Large intestine (tissue), 3 donors: ENCODE measurements at regions not wholly inside any gene's neighbourhood (a gene's known extent, or its start where the extent isn't known, plus 50 kb on each side); places are given as distances from the start of the nearest gene placed in this dataset.

Source experiments
- DNase-seq, 2 donors: peaks; one replicate each; pipeline versions ENCODE4 v3.0.0 to v3.0.0-alpha.2; 2013
- H3K27ac ChIP-seq: one replicate; pipeline ENCODE4 v1.5.1; 2013; ENCODE audit warnings: low read length
- H3K27me3 ChIP-seq: 2 replicates; pipeline ENCODE4 v1.6.1; 2013; ENCODE audit warnings: low read length; ENCODE audit not compliant: control insufficient read depth, insufficient read depth
- H3K36me3 ChIP-seq: 2 replicates; pipeline ENCODE4 v1.6.1; 2013; ENCODE audit warnings: low read length; ENCODE audit not compliant: control insufficient read depth, insufficient read depth
- H3K4me1 ChIP-seq: one replicate; pipeline ENCODE4 v1.6.1; 2013; ENCODE audit warnings: low read length; ENCODE audit not compliant: control insufficient read depth, insufficient read depth
- H3K4me3 ChIP-seq: one replicate; pipeline ENCODE4 v1.5.1; 2013; ENCODE audit warnings: low read length
- H3K9me3 ChIP-seq: one replicate; pipeline ENCODE4 v1.6.1; 2013; ENCODE audit warnings: mild to moderate bottlenecking, low read depth, low read length, moderate library complexity; ENCODE audit not compliant: control insufficient read depth
- WGBS: methylation state at CpG from one replicate; pipeline ENCODE4 v1.1.5; 2013; ENCODE audit warnings: low lambda C conversion rate; ENCODE audit not compliant: insufficient coverage; 5-methylcytosine and 5-hydroxymethylcytosine counted together

DNA sequence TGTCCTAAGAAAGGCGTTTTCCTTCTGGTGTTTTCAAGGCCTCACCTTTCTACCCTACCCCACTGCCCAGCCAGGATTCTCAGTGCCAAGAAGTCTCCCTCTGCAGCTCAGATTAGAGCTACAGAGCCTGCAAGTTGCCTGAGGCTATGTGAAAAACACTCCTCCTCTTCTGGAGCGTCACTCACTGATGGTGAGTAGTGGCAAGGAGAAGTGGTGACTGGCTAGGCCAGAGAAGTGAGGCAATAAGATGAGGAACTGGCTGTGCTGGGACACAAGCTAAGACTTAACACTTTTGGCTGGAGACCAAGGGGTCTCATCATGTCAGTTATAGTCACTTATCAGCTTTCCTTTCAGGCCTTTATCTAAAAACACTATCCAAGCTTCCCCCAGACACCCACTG is 86.7 kb upstream of the PRKAR2B start:
- Histone ChIP-seq H3K27me3 (peaks cover 3% of the 10 kb centered on the region), H3K4me3 (no peak overlapping the region), H3K36me3 (no peaks in the 10 kb centered on the region), H3K9me3 (no peaks in the 10 kb centered on the region), H3K27ac (no peak overlapping the region), H3K4me1 (no peaks in the 10 kb centered on the region)
- no peak for DNase-seq
- no CpG with 5 or more reads among the region's 2 CpGs for WGBS

GRCh38 chr7:106959753-106960152 is 84.8 kb upstream of the PRKAR2B start:
- Histone ChIP-seq H3K36me3 (no peaks in the 10 kb centered on the region), H3K4me3 (no peak overlapping the region), H3K27ac (no peak overlapping the region), H3K4me1 (no peaks in the 10 kb centered on the region), H3K27me3 (peaks cover 3% of the 10 kb centered on the region), H3K9me3 (no peaks in the 10 kb centered on the region)
- DNase-seq: no peak
- no CpG with 5 or more reads among the region's 2 CpGs for WGBS

GRCh38 chr7:106962751-106963150 is 81.8 kb upstream of the PRKAR2B start:
- no peaks in the 10 kb centered on the region for H3K9me3 ChIP-seq
- no peaks in the 10 kb centered on the region for H3K4me1 ChIP-seq
- H3K36me3 ChIP-seq: no peaks in the 10 kb centered on the region
- H3K4me3 ChIP-seq: no peak overlapping the region
- no peak overlapping the region for H3K27ac ChIP-seq
- 100% methylated on average over 2 of the region's 2 CpGs for WGBS
- H3K27me3 ChIP-seq: peaks cover 9% of the 10 kb centered on the region
- DNase-seq: no peak

DNA sequence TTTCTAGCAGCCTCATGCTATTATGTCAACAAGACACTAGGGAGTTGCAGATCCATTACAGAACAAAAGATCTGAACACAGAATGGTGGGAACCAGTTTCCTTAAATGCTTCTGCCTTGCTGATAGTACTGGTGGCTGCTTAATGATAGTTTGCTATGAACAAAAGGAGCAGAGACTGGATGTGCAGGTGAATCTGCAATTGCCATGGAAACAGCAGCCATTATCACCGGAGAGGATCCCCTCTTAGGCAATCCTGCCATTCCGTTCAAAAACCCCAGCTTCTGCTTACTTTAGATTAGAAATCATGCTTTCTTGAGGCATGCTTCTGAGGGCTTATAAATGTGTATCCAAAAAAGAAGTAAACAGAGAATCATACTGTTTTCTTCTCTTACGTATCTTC is 80.0 kb upstream of the PRKAR2B start:
- no peak overlapping the region for H3K27ac ChIP-seq
- H3K36me3 ChIP-seq: no peaks in the 10 kb centered on the region
- no peaks in the 10 kb centered on the region for H3K4me1 ChIP-seq
- WGBS: no CpG with 5 or more reads among the region's 3 CpGs
- H3K9me3 ChIP-seq: no peaks in the 10 kb centered on the region
- H3K4me3 ChIP-seq: no peak overlapping the region
- peaks cover 12% of the 10 kb centered on the region for H3K27me3 ChIP-seq
- DNase-seq: peak in 1 of 2 donors; percentile 10

- Histone ChIP-seq H3K9me3 (no peaks in the 10 kb centered on the region), H3K36me3 (no peaks in the 10 kb centered on the region), H3K27me3 (peaks cover 9% of the 10 kb centered on the region), H3K27ac (no peak overlapping the region), H3K4me1 (no peaks in the 10 kb centered on the region), H3K4me3 (no peak overlapping the region)
- WGBS: 60% methylated on average over 1 of the region's 1 CpG
- no peak for DNase-seq
Observed at GRCh38 chr7:106965108-106965507, 79.4 kb upstream of the PRKAR2B start.

DNA sequence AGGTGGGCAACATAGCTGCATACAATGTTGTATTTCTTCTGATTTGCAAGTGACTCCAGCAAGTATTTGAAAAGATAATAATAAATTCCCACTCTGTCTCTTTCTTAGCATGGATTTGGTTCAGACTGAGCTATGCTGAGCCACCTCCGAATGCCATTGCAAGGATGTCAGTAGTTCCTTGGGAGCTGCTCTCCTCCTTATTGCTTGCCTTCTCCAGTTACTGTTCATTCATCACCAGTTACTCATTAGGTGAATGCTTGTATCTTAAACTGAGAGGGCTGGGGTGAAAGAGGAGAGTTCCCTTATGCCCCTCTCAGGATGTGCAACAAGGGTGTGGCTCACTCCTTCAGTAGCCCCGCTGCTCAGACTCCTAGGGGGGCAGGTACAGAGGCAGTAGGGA is 78.4 kb upstream of the PRKAR2B start:
- H3K4me1 ChIP-seq: no peaks in the 10 kb centered on the region
- DNase-seq: no peak

DNA sequence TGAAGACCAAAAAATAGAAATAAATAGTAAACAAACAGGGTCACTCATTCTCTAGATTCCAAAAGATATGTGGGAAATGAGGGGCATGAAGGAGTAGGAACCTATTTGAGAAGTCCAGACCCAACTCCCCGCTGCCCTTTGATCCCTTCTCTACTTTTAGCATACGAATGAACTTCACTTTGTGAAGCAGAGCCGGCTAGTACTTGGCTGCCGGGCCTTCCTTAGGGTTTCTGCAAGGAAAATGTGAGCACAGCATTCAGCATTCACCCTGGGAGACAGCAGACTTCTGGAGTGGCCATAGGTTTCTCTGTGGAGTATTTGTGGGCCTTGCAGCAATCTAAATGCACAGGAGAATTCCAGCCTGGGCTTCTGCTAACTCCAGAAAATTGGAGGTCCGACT is 76.3 kb upstream of the PRKAR2B start:
- Histone ChIP-seq H3K27ac (no peak overlapping the region), H3K4me3 (no peak overlapping the region), H3K4me1 (no peaks in the 10 kb centered on the region), H3K9me3 (no peaks in the 10 kb centered on the region), H3K36me3 (no peaks in the 10 kb centered on the region), H3K27me3 (peaks cover 9% of the 10 kb centered on the region)
- no peak for DNase-seq
- WGBS: no CpG with 5 or more reads among the region's 5 CpGs

More for the DNA sequence above, 78.4 kb upstream of the PRKAR2B start:
- no peaks in the 10 kb centered on the region for H3K36me3 ChIP-seq
- WGBS: no CpG with 5 or more reads among the region's 2 CpGs
- H3K4me3 ChIP-seq: no peak overlapping the region
- peaks cover 9% of the 10 kb centered on the region for H3K27me3 ChIP-seq
- H3K9me3 ChIP-seq: no peaks in the 10 kb centered on the region
- no peak overlapping the region for H3K27ac ChIP-seq

DNA sequence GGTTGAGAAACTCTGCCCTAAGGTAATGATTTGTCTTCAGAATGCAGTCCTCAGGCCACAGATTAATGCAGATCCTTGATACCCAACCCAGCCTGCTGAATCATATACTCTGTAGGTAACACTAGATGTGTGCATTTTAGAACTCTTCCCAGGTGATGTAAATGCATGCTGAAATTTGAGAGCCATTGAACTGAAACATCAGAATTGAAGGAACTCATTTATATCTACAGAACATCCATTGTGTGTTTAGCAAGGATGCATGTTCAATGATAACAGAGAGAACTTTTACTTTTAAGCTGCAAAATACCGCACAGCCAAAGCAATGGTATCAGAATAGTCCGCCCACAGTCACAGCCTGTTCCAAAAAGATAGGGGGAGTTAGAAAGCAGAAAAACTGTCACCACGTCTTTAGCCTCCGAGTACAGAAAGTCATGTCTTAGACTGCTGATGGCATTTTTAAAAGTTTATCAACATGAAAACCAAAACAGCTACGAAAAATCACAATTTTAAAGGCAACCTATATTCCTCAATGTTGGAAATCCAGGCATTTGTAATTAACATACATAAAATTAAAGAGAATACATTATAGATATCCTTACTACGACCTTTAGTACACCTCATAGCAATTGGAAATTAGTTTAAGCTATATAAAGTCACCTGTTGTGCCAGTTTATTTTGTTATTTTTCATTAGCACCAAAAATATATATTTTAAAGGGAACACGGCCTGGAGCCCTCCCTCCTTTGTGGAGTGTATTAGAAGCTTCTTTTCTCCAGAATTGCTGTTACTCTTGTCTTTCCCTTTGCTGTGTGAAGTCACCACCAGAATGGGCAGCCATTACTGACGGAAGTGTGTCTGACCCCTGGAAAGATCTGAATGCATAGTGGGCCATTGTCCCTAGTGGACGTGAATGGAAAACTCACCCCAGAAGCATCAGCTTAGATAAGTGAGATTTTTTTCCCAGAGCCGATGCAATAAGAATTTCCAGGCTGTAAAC is 65.8 kb upstream of the PRKAR2B start:
- WGBS: 90% methylated on average over 2 of the region's 10 CpGs
- Histone ChIP-seq H3K36me3 (no peaks in the 10 kb centered on the region), H3K4me3 (no peak overlapping the region), H3K27ac (no peak overlapping the region), H3K9me3 (no peaks in the 10 kb centered on the region), H3K4me1 (no peaks in the 10 kb centered on the region), H3K27me3 (peaks cover 3% of the 10 kb centered on the region)
- DNase-seq: no peak

- H3K9me3 ChIP-seq: no peaks in the 10 kb centered on the region
- WGBS: 58% methylated on average over 2 of the region's 9 CpGs
- no peak for DNase-seq
- no peak overlapping the region for H3K27ac ChIP-seq
- no peaks in the 10 kb centered on the region for H3K4me1 ChIP-seq
- H3K27me3 ChIP-seq: peaks cover 3% of the 10 kb centered on the region
- no peak overlapping the region for H3K4me3 ChIP-seq
- H3K36me3 ChIP-seq: no peaks in the 10 kb centered on the region
Observed at GRCh38 chr7:106979551-106980357, 64.8 kb upstream of the PRKAR2B start.

DNA sequence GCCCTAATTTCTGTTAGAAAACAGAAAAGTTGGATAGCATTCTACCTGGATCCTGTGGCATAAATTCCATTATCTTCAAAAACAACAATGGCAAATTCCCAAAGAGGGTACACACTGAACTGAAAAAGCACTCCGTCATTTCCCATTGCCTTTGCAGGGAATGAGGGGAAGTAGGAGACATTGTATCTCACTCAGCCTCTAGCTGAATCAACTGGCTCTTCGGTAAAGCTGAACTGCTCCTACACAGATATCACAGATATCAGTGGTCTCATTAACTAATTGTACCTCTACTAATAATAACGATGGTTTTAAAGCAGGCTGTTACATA is 64.2 kb upstream of the PRKAR2B start:
- Histone ChIP-seq H3K9me3 (no peaks in the 10 kb centered on the region), H3K4me3 (no peak overlapping the region), H3K36me3 (no peaks in the 10 kb centered on the region), H3K27me3 (peaks cover 3% of the 10 kb centered on the region), H3K4me1 (no peaks in the 10 kb centered on the region), H3K27ac (no peak overlapping the region)
- no peak for DNase-seq
- no CpG with 5 or more reads among the region's 3 CpGs for WGBS
